Naive thymus-derived CD4-positive, alpha-beta T cell (primary cell): ENCODE measurements at regions not wholly inside any gene's neighbourhood (a gene's known extent, or its start where the extent isn't known, plus 50 kb on each side); places are given as distances from the start of the nearest gene placed in this dataset.

ENCODE experiments used
- ATAC-seq: fragments of 150-1000 bp; cut with Tn5 transposase; 2 replicates; pipeline ENCODE4 v1.10.0; 2021; ENCODE audit warnings: mild to moderate bottlenecking, moderate library complexity
- CTCF ChIA-PET: fragments of 350-600 bp; sonication (Branson Sonifier 250); formaldehyde crosslinking; loops from one replicate; lab custom pipeline; 2021; ENCODE audit warnings: antibody characterized with exemption; lab: Charles Lee
- POLR2A ChIA-PET: fragments of 350-600 bp; sonication (Branson Sonifier 250); formaldehyde crosslinking; loops from one replicate; lab custom pipeline; 2021; ENCODE audit warnings: antibody characterized with exemption, inconsistent platforms; lab: Charles Lee
- DNase-seq, 9 donors: peaks; one replicate each; pipeline versions ENCODE4 v3.0.0 to v3.0.0-alpha.2; 2020 to 2022; ENCODE audit warnings: mixed read lengths in 1 of 9
- H3K27ac ChIP-seq: one replicate; pipeline ENCODE4 v1.7.0; 2013; ENCODE audit warnings: mild to moderate bottlenecking, low read depth, low read length, moderate library complexity
- H3K27me3 ChIP-seq, 2 donors: one replicate each; pipeline ENCODE4 v1.7.0; 2013; ENCODE audit warnings: low read length in 2 of 2, mild to moderate bottlenecking in 2 of 2, moderate library complexity in 2 of 2; ENCODE audit not compliant: control insufficient read depth in 2 of 2, insufficient read depth in 2 of 2
- H3K36me3 ChIP-seq, 3 experiments: 1 replicate in 2 of 3; 2 replicates in 1 of 3; pipeline ENCODE4 v1.7.0; 2013; ENCODE audit warnings: low read length in 3 of 3, mild to moderate bottlenecking in 3 of 3, moderate library complexity in 1 of 3; ENCODE audit not compliant: insufficient read depth in 3 of 3, control insufficient read depth in 2 of 3
- H3K4me1 ChIP-seq, 2 donors: one replicate each; pipeline ENCODE4 v1.7.0; 2013; ENCODE audit warnings: low read length in 2 of 2, mild to moderate bottlenecking in 2 of 2, moderate library complexity in 1 of 2; ENCODE audit not compliant: control insufficient read depth in 2 of 2, insufficient read depth in 2 of 2
- H3K4me3 ChIP-seq: 2 replicates; pipeline ENCODE4 v1.7.0; 2013; ENCODE audit warnings: mild to moderate bottlenecking, low read length
- H3K9me3 ChIP-seq, 3 experiments: 1 replicate in 2 of 3; 2 replicates in 1 of 3; pipeline ENCODE4 v1.7.0; 2013; ENCODE audit warnings: low read length in 3 of 3; ENCODE audit not compliant: control insufficient read depth in 2 of 3
- H3K27ac Mint-ChIP-seq, 9 donors: one replicate each; pipeline ENCODE4 v1.8.0; 2020 to 2022; ENCODE audit warnings: mixed read lengths in 9 of 9, mild to moderate bottlenecking in 8 of 9, moderate library complexity in 5 of 9, inconsistent platforms in 2 of 9
- H3K27me3 Mint-ChIP-seq, 5 donors: one replicate each; pipeline ENCODE4 v1.8.0; 2021 to 2022; ENCODE audit warnings: mixed read lengths in 5 of 5, mild to moderate bottlenecking in 1 of 5
- H3K36me3 Mint-ChIP-seq, 5 donors: one replicate each; pipeline ENCODE4 v1.8.0; 2020 to 2022; ENCODE audit warnings: mixed read lengths in 5 of 5, mild to moderate bottlenecking in 3 of 5, inconsistent platforms in 1 of 5
- H3K4me1 Mint-ChIP-seq, 7 donors: one replicate each; pipeline ENCODE4 v1.8.0; 2020 to 2022; ENCODE audit warnings: mixed read lengths in 7 of 7, mild to moderate bottlenecking in 3 of 7, inconsistent platforms in 1 of 7
- H3K4me3 Mint-ChIP-seq, 10 donors: one replicate each; pipeline ENCODE4 v1.8.0; 2020 to 2022; ENCODE audit warnings: mild to moderate bottlenecking in 10 of 10, mixed read lengths in 10 of 10, moderate library complexity in 6 of 10, inconsistent platforms in 2 of 10
- H3K9me3 Mint-ChIP-seq, 11 donors: one replicate each; pipeline ENCODE4 v1.8.0; 2020 to 2022; ENCODE audit warnings: mixed read lengths in 11 of 11, mild to moderate bottlenecking in 4 of 11, inconsistent platforms in 1 of 11, moderate library complexity in 1 of 11
- intact Hi-C, 2 donors: fragments of 100-400 bp; cut with micrococcal nuclease; formaldehyde crosslinking; loops; one replicate each; pipeline ENCODE4 v1.15.1; 2023

- Histone ChIP-seq H3K27ac (no peak overlapping the region), H3K4me1 (no peaks in the 10 kb centered on the region), H3K4me3 (no peak overlapping the region), H3K9me3 (no peaks in the 10 kb centered on the region), H3K36me3 (no peaks in the 10 kb centered on the region), H3K27me3 (no peaks in the 10 kb centered on the region)
- intact Hi-C loops, result loop anchor here in 1 of 2 donors (5.0 kb wide), 2 partner anchors 317 to 457 kb away; partner anchors contain the start of gene EDN1
- H3K4me3 Mint-ChIP-seq, result no peak overlapping the region
- peaks cover 0 to 45% (median 35%) of the 10 kb centered on the region in 5 donors for H3K27me3 Mint-ChIP-seq
- POLR2A ChIA-PET, result no interaction called here
- peaks cover 0 to 12% (median 0%) of the 10 kb centered on the region in 7 donors for H3K4me1 Mint-ChIP-seq
- ATAC-seq (no peak), DNase-seq (no peak)
- H3K27ac Mint-ChIP-seq, result no peak overlapping the region
- CTCF ChIA-PET, result no interaction called here
- no peaks in the 10 kb centered on the region for H3K9me3 Mint-ChIP-seq
- no peaks in the 10 kb centered on the region for H3K36me3 Mint-ChIP-seq
Observed at GRCh38 chr6:12609751-12610150, 106.8 kb upstream of the PHACTR1 start.

GRCh38 chr6:12610862-12611261 is 105.7 kb upstream of the PHACTR1 start:
- Mint-ChIP-seq H3K27ac (no peak overlapping the region), H3K4me3 (no peak overlapping the region), H3K9me3 (no peaks in the 10 kb centered on the region), H3K36me3 (no peaks in the 10 kb centered on the region), H3K4me1 (peaks cover 0 to 9% (median 0%) of the 10 kb centered on the region in 7 donors), H3K27me3 (peaks cover 0 to 44% (median 32%) of the 10 kb centered on the region in 5 donors)
- intact Hi-C loops, result no loop called here
- Histone ChIP-seq H3K36me3 (no peaks in the 10 kb centered on the region), H3K9me3 (no peaks in the 10 kb centered on the region), H3K4me3 (no peak overlapping the region), H3K27me3 (no peaks in the 10 kb centered on the region), H3K27ac (no peak overlapping the region), H3K4me1 (no peaks in the 10 kb centered on the region)
- ChIA-PET POLR2A (no interaction called here), CTCF (no interaction called here)
- ATAC-seq (no peak), DNase-seq (no peak)

- Mint-ChIP-seq H3K27ac (no peak overlapping the region), H3K4me1 (peaks cover 0 to under 1% (median 0%) of the 10 kb centered on the region in 7 donors), H3K4me3 (no peak overlapping the region), H3K27me3 (peaks cover 0 to 40% (median 21%) of the 10 kb centered on the region in 5 donors), H3K36me3 (no peaks in the 10 kb centered on the region), H3K9me3 (peaks cover 0 to 2% (median 0%) of the 10 kb centered on the region in 11 donors)
- Histone ChIP-seq H3K4me1 (no peaks in the 10 kb centered on the region), H3K27me3 (no peaks in the 10 kb centered on the region), H3K36me3 (no peaks in the 10 kb centered on the region), H3K4me3 (no peak overlapping the region), H3K27ac (no peak overlapping the region), H3K9me3 (no peaks in the 10 kb centered on the region)
- ChIA-PET CTCF (no interaction called here), POLR2A (no interaction called here)
- ATAC-seq (no peak), DNase-seq (no peak)
- intact Hi-C loops, result no loop called here
Observed at GRCh38 chr6:12613811-12614210, 102.8 kb upstream of the PHACTR1 start.

- intact Hi-C loops, result no loop called here
- peaks cover 0 to 38% (median 18%) of the 10 kb centered on the region in 5 donors for H3K27me3 Mint-ChIP-seq
- ATAC-seq, result no peak
- no peak overlapping the region for H3K4me3 Mint-ChIP-seq
- peaks cover 0 to 2% (median 0%) of the 10 kb centered on the region in 11 donors for H3K9me3 Mint-ChIP-seq
- ChIA-PET CTCF (no interaction called here), POLR2A (no interaction called here)
- no peaks in the 10 kb centered on the region for H3K4me1 Mint-ChIP-seq
- Histone ChIP-seq H3K4me3 (no peak overlapping the region), H3K27ac (no peak overlapping the region), H3K4me1 (no peaks in the 10 kb centered on the region), H3K27me3 (no peaks in the 10 kb centered on the region), H3K36me3 (no peaks in the 10 kb centered on the region), H3K9me3 (no peaks in the 10 kb centered on the region)
- H3K27ac Mint-ChIP-seq, result no peak overlapping the region
- H3K36me3 Mint-ChIP-seq, result no peaks in the 10 kb centered on the region
- no peak for DNase-seq
Observed at GRCh38 chr6:12614456-12614855, 102.1 kb upstream of the PHACTR1 start.

- Histone ChIP-seq H3K4me3 (no peak overlapping the region), H3K27me3 (no peaks in the 10 kb centered on the region), H3K9me3 (no peaks in the 10 kb centered on the region), H3K27ac (no peak overlapping the region), H3K36me3 (no peaks in the 10 kb centered on the region), H3K4me1 (no peaks in the 10 kb centered on the region)
- H3K9me3 Mint-ChIP-seq, result peaks cover 0 to 2% (median 0%) of the 10 kb centered on the region in 11 donors
- ATAC-seq (no peak), DNase-seq (no peak)
- intact Hi-C loops, result no loop called here
- ChIA-PET CTCF (no interaction called here), POLR2A (no interaction called here)
- peaks cover 0 to 3% (median 0%) of the 10 kb centered on the region in 7 donors for H3K4me1 Mint-ChIP-seq
- no peak overlapping the region for H3K27ac Mint-ChIP-seq
- no peaks in the 10 kb centered on the region for H3K36me3 Mint-ChIP-seq
- H3K27me3 Mint-ChIP-seq, result peaks cover 7 to 18% (median 15%) of the 10 kb centered on the region in 5 donors
- H3K4me3 Mint-ChIP-seq, result no peak overlapping the region
Observed at GRCh38 chr6:12618296-12618695, 98.3 kb upstream of the PHACTR1 start.

- no peaks in the 10 kb centered on the region for H3K4me1 ChIP-seq
- no peak for DNase-seq
- H3K4me3 ChIP-seq, result no peak overlapping the region
- Mint-ChIP-seq H3K27me3 (peaks cover 10 to 28% (median 14%) of the 10 kb centered on the region in 5 donors), H3K36me3 (no peaks in the 10 kb centered on the region), H3K4me3 (no peak overlapping the region), H3K9me3 (no peaks in the 10 kb centered on the region), H3K27ac (no peak overlapping the region), H3K4me1 (peaks cover 0 to 3% (median 0%) of the 10 kb centered on the region in 7 donors)
- H3K36me3 ChIP-seq, result no peaks in the 10 kb centered on the region
- no peaks in the 10 kb centered on the region for H3K9me3 ChIP-seq
- H3K27me3 ChIP-seq, result no peaks in the 10 kb centered on the region
- ChIA-PET CTCF (no interaction called here), POLR2A (no interaction called here)
- intact Hi-C loops, result no loop called here
- H3K27ac ChIP-seq, result no peak overlapping the region
- ATAC-seq, result peak; percentile 44
Observed at GRCh38 chr6:12621754-12622153, 94.8 kb upstream of the PHACTR1 start.

GRCh38 chr6:12622566-12622965 is 94.0 kb upstream of the PHACTR1 start:
- Histone ChIP-seq H3K4me1 (no peaks in the 10 kb centered on the region), H3K9me3 (no peaks in the 10 kb centered on the region), H3K36me3 (no peaks in the 10 kb centered on the region), H3K4me3 (no peak overlapping the region), H3K27me3 (no peaks in the 10 kb centered on the region), H3K27ac (no peak overlapping the region)
- Mint-ChIP-seq H3K36me3 (no peaks in the 10 kb centered on the region), H3K4me1 (peaks cover 0 to 3% (median 0%) of the 10 kb centered on the region in 7 donors), H3K4me3 (no peak overlapping the region), H3K9me3 (no peaks in the 10 kb centered on the region), H3K27me3 (peaks cover 2 to 25% (median 15%) of the 10 kb centered on the region in 5 donors), H3K27ac (no peak overlapping the region)
- DNase-seq (no peak), ATAC-seq (no peak)
- POLR2A ChIA-PET, result no interaction called here
- intact Hi-C loops, result no loop called here
- CTCF ChIA-PET, result no interaction called here
